H1 (cell line): ENCODE measurements at regions not wholly inside any gene's neighbourhood (a gene's known extent, or its start where the extent isn't known, plus 50 kb on each side); places are given as distances from the start of the nearest gene placed in this dataset.

Source experiments
- CHD2 ChIP-seq: IDR thresholded peaks from 2 replicates; pipeline ENCODE4 v1.6.1; 2012; ENCODE audit warnings: low read length, improper control_type of control experiment
- GABPA ChIP-seq: IDR thresholded peaks from 2 replicates; pipeline ENCODE4 v1.6.1; 2011; ENCODE audit warnings: mild to moderate bottlenecking, low read length, moderate library complexity, borderline replicate concordance; ENCODE audit not compliant: insufficient read depth
- MAFK ChIP-seq: IDR thresholded peaks from 2 replicates; pipeline ENCODE4 v1.6.1; 2012; ENCODE audit warnings: low read depth, mild to moderate bottlenecking, improper control_type of control experiment, low read length
- TEAD4 ChIP-seq: IDR thresholded peaks from 2 replicates; pipeline ENCODE4 v1.6.1; 2012; ENCODE audit warnings: low read depth, low read length, inconsistent platforms, mixed read lengths
- TF ChIP-seq, protein P1 (sequence below): IDR thresholded peaks from 2 replicates; pipeline ENCODE4 v1.6.1; 2011; ENCODE audit warnings: low read length, improper control_type of control experiment

DNA sequence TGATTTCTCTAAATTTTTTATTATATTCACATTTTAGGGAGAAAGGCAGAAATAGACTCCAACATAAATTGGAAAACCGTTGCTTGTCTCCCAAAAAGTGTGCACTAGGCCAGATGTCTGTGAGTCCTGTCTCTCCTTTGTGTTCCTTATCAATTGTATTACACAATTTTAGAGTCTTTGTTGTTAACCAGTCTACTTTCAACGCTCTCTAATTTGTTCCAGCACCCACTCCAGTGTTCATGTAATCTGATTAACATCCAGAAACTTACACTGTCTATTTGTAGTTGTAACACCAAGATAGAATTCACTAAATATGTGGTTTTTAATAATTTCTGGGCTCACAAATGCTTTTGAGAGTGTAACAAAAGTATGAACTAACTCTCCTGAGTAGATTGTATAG, 195.6 kb downstream of the FSIP2 start (continued):
- TF ChIP-seq, protein P1, sequence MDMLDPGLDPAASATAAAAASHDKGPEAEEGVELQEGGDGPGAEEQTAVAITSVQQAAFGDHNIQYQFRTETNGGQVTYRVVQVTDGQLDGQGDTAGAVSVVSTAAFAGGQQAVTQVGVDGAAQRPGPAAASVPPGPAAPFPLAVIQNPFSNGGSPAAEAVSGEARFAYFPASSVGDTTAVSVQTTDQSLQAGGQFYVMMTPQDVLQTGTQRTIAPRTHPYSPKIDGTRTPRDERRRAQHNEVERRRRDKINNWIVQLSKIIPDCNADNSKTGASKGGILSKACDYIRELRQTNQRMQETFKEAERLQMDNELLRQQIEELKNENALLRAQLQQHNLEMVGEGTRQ, result no peak
- no peak for TF ChIP-seq GABPA
- no peak for TF ChIP-seq TEAD4
- no peak for TF ChIP-seq MAFK
- no peak for TF ChIP-seq CHD2
